Fibroblast of the conjunctiva (primary cell): ENCODE measurements at regions not wholly inside any gene's neighbourhood (a gene's known extent, or its start where the extent isn't known, plus 50 kb on each side); places are given as distances from the start of the nearest gene placed in this dataset.
"Not testable (repeated sequence)": the region's sequence is repeated elsewhere in the genome, so short reads cannot be mapped to it uniquely, and the experiment has no call there.

Source experiments
- DNase-seq: peaks from one replicate; pipeline ENCODE4 v3.0.0-alpha.2; 2010; ENCODE audit warnings: low read depth

- not testable (repeated sequence) for DNase-seq
Measured at GRCh38 chr2:132273585-132273984, 111.8 kb upstream of the ANKRD30BL start.

GRCh38 chr2:132274000-132274399, 112.2 kb upstream of the ANKRD30BL start:
- DNase-seq: no peak

DNA sequence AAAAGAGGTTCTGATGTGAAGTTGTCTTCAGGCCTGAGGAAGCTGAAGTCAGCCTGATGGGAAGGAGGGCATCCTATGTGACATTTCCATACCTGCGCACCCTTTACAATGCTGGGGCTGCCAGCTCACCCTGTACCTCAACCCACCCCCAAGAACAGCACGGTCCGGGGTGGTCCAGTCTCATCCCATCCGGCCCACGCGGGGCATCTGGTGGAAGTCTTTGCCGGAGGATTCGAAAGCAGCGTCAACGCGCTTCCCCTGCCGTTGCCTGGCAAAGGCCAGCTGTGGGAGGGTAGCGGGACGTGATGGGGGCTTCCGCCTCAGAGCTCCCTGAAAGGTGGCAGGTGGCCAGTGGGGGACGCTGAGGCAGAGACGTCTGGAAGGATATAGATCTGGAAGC, 113.6 kb upstream of the ANKRD30BL start:
- no peak for DNase-seq

- no peak for DNase-seq
Measured at GRCh38 chr2:132276571-132276981, 114.8 kb upstream of the ANKRD30BL start.

GRCh38 chr2:132278267-132278666, 116.5 kb upstream of the ANKRD30BL start:
- no peak for DNase-seq

DNA sequence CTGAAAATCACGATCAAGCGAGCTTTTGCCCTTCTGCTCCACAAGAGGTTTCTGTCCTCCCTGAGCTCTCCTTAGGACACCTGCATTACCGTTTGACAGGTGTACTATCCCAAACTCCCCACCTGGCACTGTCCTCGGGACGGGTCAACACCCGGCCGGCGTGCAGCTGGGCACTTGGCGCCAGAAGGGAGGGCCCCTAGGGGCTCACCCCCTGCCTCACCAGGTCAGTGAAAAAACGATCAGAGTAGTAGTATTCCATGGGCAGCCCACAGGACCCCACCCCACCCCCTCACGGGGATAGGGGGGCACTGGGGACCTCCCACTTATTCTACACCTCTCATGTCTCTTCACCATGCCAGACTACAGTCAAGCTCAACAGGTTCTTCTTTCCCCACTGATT, 117.6 kb upstream of the ANKRD30BL start:
- no peak for DNase-seq

GRCh38 chr2:132279930-132280615, 118.3 kb upstream of the ANKRD30BL start:
- DNase-seq: no peak

- DNase-seq: no peak
Measured at GRCh38 chr2:132280912-132281311, 119.2 kb upstream of the ANKRD30BL start.

GRCh38 chr2:132282104-132282503, 120.4 kb upstream of the ANKRD30BL start:
- DNase-seq: not testable (repeated sequence)

DNA sequence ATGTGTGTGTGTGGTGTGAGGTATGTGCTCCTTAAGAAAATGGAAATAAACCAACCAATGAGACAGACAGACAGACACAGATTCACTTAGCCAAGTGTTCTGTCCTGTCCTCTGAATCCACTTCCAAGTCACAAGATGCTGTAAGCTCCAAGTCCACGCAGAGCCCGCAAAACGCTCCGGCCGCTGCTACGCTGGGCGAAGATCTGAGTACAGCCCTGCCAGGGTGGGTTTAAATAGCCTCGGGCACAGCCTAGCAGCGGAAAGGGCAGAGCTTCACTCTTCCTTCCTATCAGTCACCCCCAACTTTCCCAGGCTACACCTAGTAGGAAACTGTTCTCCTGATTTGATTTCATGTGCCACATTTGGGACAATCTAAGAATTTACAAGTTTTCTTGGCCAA, 121.2 kb upstream of the ANKRD30BL start:
- DNase-seq: no peak

- not testable (repeated sequence) for DNase-seq
Measured at GRCh38 chr2:132286289-132286911, 124.6 kb upstream of the ANKRD30BL start.

GRCh38 chr2:132287910-132288309, 126.2 kb upstream of the ANKRD30BL start:
- DNase-seq: not testable (repeated sequence)

DNA sequence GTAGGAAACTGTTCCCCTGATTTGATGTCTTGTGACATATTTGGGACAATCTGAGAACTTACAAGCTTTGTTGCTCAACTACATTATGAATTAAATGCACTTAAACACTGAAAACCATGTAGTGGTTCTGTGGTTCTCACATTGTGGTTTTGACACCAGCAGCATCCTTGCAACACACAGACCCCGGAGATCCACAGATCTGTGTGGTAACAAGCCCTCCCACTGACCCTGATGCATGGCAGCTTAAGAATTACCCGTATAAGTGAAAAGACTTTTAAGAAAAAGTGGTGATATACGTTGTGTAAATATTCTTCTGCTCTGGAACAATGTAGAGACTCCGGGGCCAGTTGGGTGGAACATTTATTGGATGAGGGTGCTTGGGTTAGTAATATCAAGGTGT, 127.4 kb upstream of the ANKRD30BL start:
- DNase-seq: not testable (repeated sequence)

- not testable (repeated sequence) for DNase-seq
Measured at GRCh38 chr2:132289812-132290211, 126.8 kb upstream of the GPR39 start.

DNA sequence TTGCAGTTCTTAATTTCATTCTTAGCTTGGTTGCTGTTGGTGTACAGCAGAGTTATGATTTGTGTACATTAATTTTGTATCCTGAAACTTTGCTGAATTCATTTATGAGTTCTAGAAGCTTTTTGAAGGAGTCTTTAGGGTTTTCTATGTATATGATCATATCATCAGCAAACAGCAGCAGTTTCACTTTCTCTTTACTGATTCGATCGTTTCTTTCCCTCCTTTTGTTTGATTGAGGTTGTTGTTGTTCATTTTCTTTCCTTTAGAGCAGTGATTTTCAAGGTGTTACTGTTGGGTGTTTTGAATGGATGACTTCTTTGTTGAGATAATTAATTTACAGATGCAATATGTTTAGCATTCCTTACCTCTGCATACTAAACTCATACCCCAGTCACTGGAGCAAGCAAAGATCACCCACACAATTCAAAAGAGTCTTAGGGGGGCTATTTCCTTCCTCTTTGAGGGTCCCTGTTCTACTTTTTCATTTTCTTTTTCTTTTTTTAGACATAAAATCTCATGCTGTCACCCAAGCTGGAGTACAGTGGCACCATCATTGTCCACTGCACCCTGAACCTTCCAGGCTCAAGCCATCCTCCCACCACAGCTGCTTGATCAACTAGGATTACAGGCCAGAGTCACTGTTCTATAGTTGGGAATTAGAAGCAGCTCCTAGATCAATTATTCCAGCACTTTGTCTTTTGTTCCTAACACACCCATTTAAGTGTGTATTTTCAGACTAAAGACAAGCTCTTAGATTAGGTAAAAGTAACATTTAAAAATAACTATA, 115.8 kb upstream of the GPR39 start:
- not testable (repeated sequence) for DNase-seq

DNA sequence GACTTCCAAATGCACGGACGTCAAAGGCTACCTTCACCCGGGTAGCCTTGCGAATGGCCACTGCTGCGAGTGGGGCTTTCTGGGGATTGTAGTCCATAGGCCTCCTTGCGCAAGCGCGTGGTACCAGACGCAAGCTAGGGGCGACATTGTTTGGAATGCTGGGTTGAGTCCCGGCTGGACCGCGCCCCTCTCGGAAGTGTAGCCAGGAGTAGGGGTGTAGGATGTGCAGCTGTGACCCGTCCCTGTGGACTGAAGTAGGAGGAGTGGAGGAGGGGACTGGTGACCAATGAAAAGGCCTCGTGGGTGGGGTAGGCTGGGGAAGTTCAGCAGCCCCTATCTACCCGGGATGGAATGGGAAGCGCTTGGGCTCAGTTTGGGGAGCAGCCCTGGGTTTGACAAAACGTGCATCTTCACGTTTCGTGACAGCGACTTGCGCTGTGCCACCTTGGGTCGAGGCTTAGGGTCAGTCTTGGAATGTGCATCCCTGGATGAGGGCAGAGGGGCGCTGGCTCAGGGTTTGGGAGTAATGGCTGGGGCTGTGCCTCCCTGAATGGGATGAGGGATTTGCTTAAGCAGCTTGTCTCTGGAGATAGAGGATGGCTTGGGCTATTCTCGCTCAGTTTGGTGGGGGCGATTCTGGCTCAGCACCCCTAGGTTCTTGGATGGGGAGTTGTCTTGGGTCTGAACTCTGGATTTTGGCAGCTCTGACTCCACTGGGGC, 111.8 kb upstream of the GPR39 start:
- DNase-seq: peak; percentile 22

GRCh38 chr2:132307613-132308198, 108.9 kb upstream of the GPR39 start:
- not testable (repeated sequence) for DNase-seq

DNA sequence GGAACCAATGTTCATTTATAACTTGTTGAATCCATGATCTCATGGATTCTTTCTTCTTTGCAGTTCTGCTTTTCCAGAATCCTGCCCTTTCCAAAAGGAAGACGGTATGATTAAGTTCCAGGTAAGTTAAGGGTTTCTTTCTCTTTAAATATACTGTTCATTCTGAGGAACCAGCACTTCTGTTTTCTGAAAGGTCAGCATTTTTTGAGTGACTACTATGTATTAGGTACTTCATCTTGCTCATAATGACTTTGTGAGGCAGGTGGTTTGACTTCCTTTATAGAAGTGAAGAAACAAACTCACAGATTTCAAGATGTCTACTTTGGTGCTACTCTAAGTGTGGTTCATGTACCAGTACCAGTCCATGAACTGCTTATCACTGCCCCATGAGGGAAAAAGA, 107.4 kb upstream of the GPR39 start:
- DNase-seq: not testable (repeated sequence)

DNA sequence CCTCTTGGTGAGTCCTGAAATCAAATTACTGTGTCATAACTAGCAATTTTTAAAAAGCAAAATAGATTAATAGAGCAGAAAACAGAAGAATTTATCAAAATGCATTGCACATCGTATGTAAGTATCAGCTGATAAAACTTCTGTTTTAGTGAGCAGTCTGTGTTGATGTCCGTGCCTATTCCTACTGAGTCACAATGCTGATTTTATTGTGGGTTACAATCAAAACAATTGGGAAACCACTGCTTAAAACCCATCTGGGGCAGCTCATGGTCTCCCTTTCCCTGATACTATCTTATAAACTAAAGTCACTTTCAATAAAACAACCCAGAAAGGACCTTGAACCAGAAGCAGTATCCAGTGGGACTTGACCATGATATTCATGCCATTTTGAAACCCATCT, 101.1 kb upstream of the GPR39 start:
- DNase-seq: not testable (repeated sequence)

DNA sequence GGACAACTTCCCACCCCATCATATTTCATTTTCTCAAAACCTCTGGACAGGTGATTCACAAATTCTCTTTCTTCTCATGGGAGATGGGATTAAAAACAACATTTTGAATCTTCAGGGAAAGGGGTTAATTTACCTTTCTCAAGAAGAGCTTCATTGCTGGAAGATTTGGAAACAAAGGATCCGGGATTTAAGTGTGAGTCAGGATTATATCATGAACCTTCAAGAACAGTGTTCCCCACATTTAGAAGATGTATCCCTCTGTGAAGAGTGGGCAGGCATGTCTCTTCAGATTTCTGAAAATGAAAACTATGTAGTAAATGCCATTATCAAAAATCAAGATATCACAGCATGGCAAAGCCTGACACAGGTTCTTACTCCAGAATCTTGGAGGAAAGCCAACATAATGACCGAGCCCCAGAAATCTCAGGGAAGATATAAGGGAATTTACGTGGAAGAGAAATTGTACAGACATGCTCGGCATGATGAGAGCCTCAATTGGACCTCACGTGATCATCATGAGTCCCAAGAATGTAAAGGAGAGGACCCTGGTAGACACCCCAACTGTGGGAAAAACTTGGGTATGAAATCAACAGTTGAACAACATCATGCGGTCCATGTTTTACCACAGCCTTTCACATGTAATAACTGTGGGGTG, 99.5 kb upstream of the GPR39 start:
- not testable (repeated sequence) for DNase-seq

- DNase-seq: not testable (repeated sequence)
Measured at GRCh38 chr2:132318481-132318880, 98.1 kb upstream of the GPR39 start.
